Ishikawa (cell line): ENCODE measurements at regions not wholly inside any gene's neighbourhood (a gene's known extent, or its start where the extent isn't known, plus 50 kb on each side); places are given as distances from the start of the nearest gene placed in this dataset.

Source experiments
- CEBPB ChIP-seq: IDR thresholded peaks from 2 replicates; pipeline ENCODE4 v1.6.1; 2012
- CREB1 ChIP-seq: IDR thresholded peaks from 2 replicates; pipeline ENCODE4 v1.6.1; 2012; ENCODE audit warnings: low read depth
- EP300 ChIP-seq: IDR thresholded peaks from 2 replicates; pipeline ENCODE4 v1.6.1; 2012; ENCODE audit warnings: borderline replicate concordance
- FOXM1 ChIP-seq: IDR thresholded peaks from 2 replicates; pipeline ENCODE4 v1.6.1; 2012; ENCODE audit warnings: low read depth, borderline replicate concordance
- MAX ChIP-seq: IDR thresholded peaks from 2 replicates; pipeline ENCODE4 v1.6.1; 2012
- REST ChIP-seq: IDR thresholded peaks from 2 replicates; pipeline ENCODE4 v1.6.1; 2012; ENCODE audit warnings: low read depth, mild to moderate bottlenecking
- TAF1 ChIP-seq: IDR thresholded peaks from 2 replicates; pipeline ENCODE4 v1.6.1; 2012; ENCODE audit warnings: low read depth, mild to moderate bottlenecking
- ZBTB7A ChIP-seq: IDR thresholded peaks from 2 replicates; pipeline ENCODE4 v1.6.1; 2012; ENCODE audit warnings: low read depth

GRCh38 chr21:41600556-41600955 is 92.6 kb upstream of the TMPRSS2 start:
- TF ChIP-seq CEBPB = no peak
- TF ChIP-seq CREB1 = no peak
- TF ChIP-seq MAX = no peak
- no peak for TF ChIP-seq TAF1
- no peak for TF ChIP-seq REST
- no peak for TF ChIP-seq ZBTB7A
- TF ChIP-seq FOXM1 = no peak
- TF ChIP-seq EP300 = no peak
